ENCODE measurements at regions not wholly inside any gene's neighbourhood (a gene's known extent, or its start where the extent isn't known, plus 50 kb on each side); places are given as distances from the start of the nearest gene placed in this dataset.

DNA sequence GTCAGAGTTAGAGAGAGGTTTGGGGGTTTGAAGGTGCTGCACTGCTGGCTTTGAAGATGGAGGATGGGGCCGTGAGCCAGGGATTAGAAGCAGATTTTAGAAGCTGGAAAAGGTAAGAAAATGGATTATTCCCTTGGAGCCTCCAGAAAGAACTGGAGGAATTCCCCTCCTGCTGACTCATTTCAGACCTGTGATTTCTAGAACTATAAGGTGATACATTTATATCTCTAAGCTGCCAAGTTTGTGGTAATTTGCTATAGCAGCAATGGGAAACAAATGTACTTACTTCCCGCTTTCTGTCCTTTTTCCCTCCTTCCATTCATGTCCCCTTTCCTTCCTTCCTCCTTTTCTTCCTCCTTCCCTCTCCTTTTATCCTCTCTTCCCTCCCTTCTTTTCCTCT, 78.5 kb upstream of the PCDH8 start:
- no peak overlapping the region for H3K4me3 ChIP-seq (replicated peaks in 1 of 3; ENCODE audit: insufficient read depth in 1 of 3, low read depth in 1 of 3, low read length in 3 of 3)
- dilution Hi-C loops (cut with MboI; ENCODE audit: extremely low pct_ligation_motif_present, low sequenced_read_pairs) = no loop called here
- no peak for DNase-seq (ENCODE audit: low read depth, low spot score)
- no peaks in the 10 kb centered on the region for H3K79me2 ChIP-seq (ENCODE audit: control insufficient read depth, insufficient read depth, low read length)
- CTCF ChIA-PET = no interaction called here
- H3K9me1 ChIP-seq (replicated peaks; ENCODE audit: control insufficient read depth, extremely low read depth, insufficient read depth, low read length) = no peaks in the 10 kb centered on the region
- no peak overlapping the region for H3K9ac ChIP-seq (replicated peaks; ENCODE audit: extremely low read depth, insufficient read depth, low read length)
- no peak for FAIRE-seq
- H3K27ac ChIP-seq (ENCODE audit: insufficient read depth, low read depth, low read length) = no peak overlapping the region
- no peak overlapping the region for H2AFZ ChIP-seq (ENCODE audit: low read depth, low read length)
- POLR2A ChIA-PET = no interaction called here
- BruUV-seq (replicated peaks) = no TSS peak
- H3K36me3 ChIP-seq (ENCODE audit: control insufficient read depth in 2 of 2, extremely low read depth in 1 of 2, insufficient read depth in 2 of 2, low read length in 2 of 2) = no peaks in the 10 kb centered on the region
- H3K9me3 ChIP-seq (replicated peaks; ENCODE audit: control insufficient read depth, insufficient read depth, low read length) = no peaks in the 10 kb centered on the region
- no peak for TF ChIP-seq POLR2AphosphoS5 (IDR thresholded peaks at IDR 0.05; ENCODE audit: insufficient read depth, low read depth, low read length)
- no peak for TF ChIP-seq FOS (IDR thresholded peaks at IDR 0.05; ENCODE audit: borderline replicate concordance, insufficient read depth, low read length)
- TF ChIP-seq MAX (IDR thresholded peaks at IDR 0.05; ENCODE audit: insufficient read depth, insufficient read length) = no peak
- TF ChIP-seq, protein P1, sequence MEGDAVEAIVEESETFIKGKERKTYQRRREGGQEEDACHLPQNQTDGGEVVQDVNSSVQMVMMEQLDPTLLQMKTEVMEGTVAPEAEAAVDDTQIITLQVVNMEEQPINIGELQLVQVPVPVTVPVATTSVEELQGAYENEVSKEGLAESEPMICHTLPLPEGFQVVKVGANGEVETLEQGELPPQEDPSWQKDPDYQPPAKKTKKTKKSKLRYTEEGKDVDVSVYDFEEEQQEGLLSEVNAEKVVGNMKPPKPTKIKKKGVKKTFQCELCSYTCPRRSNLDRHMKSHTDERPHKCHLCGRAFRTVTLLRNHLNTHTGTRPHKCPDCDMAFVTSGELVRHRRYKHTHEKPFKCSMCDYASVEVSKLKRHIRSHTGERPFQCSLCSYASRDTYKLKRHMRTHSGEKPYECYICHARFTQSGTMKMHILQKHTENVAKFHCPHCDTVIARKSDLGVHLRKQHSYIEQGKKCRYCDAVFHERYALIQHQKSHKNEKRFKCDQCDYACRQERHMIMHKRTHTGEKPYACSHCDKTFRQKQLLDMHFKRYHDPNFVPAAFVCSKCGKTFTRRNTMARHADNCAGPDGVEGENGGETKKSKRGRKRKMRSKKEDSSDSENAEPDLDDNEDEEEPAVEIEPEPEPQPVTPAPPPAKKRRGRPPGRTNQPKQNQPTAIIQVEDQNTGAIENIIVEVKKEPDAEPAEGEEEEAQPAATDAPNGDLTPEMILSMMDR (IDR thresholded peaks at IDR 0.05; ENCODE audit: extremely low read depth in 1 of 2, insufficient read depth in 1 of 2, low read depth in 1 of 2, low read length in 2 of 2) = no peak
- TF ChIP-seq JUN (IDR thresholded peaks at IDR 0.05; ENCODE audit: borderline replicate concordance, insufficient read depth, insufficient read length, low read depth) = no peak
- no peak for TF ChIP-seq GATA2 (IDR thresholded peaks at IDR 0.05; ENCODE audit: insufficient read depth, insufficient read length, low read depth, low read length)
- TF ChIP-seq MYC (IDR thresholded peaks at IDR 0.05; ENCODE audit: low read depth, low read length) = no peak
- TF ChIP-seq POLR2A (IDR thresholded peaks at IDR 0.05; ENCODE audit: low read depth, low read length) = no peak
- no peak for TF ChIP-seq EZH2 (IDR thresholded peaks at IDR 0.05; ENCODE audit: borderline replicate concordance, low read depth, low read length, severe bottlenecking)
- H3K27me3 ChIP-seq (ENCODE audit: control insufficient read depth in 2 of 2, insufficient read depth in 2 of 2, low read length in 2 of 2) = no peaks in the 10 kb centered on the region
- no peak overlapping the region for H3K4me2 ChIP-seq (ENCODE audit: insufficient read depth, low read length)
- no peaks in the 10 kb centered on the region for H3K4me1 ChIP-seq (ENCODE audit: control insufficient read depth, extremely low read depth, insufficient read depth, low read length)
- H4K20me1 ChIP-seq (replicated peaks; ENCODE audit: control insufficient read depth, extremely low read depth, insufficient read depth, low read length) = no peaks in the 10 kb centered on the region
- intact Hi-C loops (cut with micrococcal nuclease) = no loop called here

Data from endothelial cell of umbilical vein (primary cell).